ENCODE measurements at regions not wholly inside any gene's neighbourhood (a gene's known extent, or its start where the extent isn't known, plus 50 kb on each side); places are given as distances from the start of the nearest gene placed in this dataset.

GRCh38 chr18:51941999-51942398, 398.0 kb upstream of the DCC start:
- DNase-seq (ENCODE audit: low spot score): no peak

- no peak for DNase-seq (ENCODE audit: low spot score)
Observed at GRCh38 chr18:51943281-51943680, 396.7 kb upstream of the DCC start.

- DNase-seq (ENCODE audit: low spot score): no peak
Observed at GRCh38 chr18:51946946-51947345, 393.1 kb upstream of the DCC start.

GRCh38 chr18:51952844-51953243, 387.2 kb upstream of the DCC start:
- DNase-seq (ENCODE audit: low spot score): no peak

- DNase-seq (ENCODE audit: low spot score): no peak
Observed at GRCh38 chr18:51953521-51953920, 386.5 kb upstream of the DCC start.

- DNase-seq (ENCODE audit: low spot score): no peak
Observed at GRCh38 chr18:51955136-51955535, 384.9 kb upstream of the DCC start.

- DNase-seq (ENCODE audit: low spot score): no peak
Observed at GRCh38 chr18:51957001-51957400, 383.0 kb upstream of the DCC start.

GRCh38 chr18:51980101-51980500, 359.9 kb upstream of the DCC start:
- no peak for DNase-seq (ENCODE audit: low spot score)

- no peak for DNase-seq (ENCODE audit: low spot score)
Observed at GRCh38 chr18:51988277-51988676, 351.7 kb upstream of the DCC start.

GRCh38 chr18:51997129-51997528, 342.9 kb upstream of the DCC start:
- DNase-seq (ENCODE audit: low spot score): no peak

- no peak for DNase-seq (ENCODE audit: low spot score)
Observed at GRCh38 chr18:51998066-51998465, 341.9 kb upstream of the DCC start.

- DNase-seq (ENCODE audit: low spot score): no peak
Observed at GRCh38 chr18:51998711-51999110, 341.3 kb upstream of the DCC start.

- DNase-seq (ENCODE audit: low spot score): no peak
Observed at GRCh38 chr18:51999351-51999750, 340.6 kb upstream of the DCC start.

GRCh38 chr18:52000435-52000834, 339.6 kb upstream of the DCC start:
- DNase-seq (ENCODE audit: low spot score): no peak

- no peak for DNase-seq (ENCODE audit: low spot score)
Observed at GRCh38 chr18:52001106-52001505, 338.9 kb upstream of the DCC start.

GRCh38 chr18:52002600-52002999, 337.4 kb upstream of the DCC start:
- no peak for DNase-seq (ENCODE audit: low spot score)

GRCh38 chr18:52007105-52007504, 332.9 kb upstream of the DCC start:
- DNase-seq (ENCODE audit: low spot score): no peak

GRCh38 chr18:52008330-52008729, 331.7 kb upstream of the DCC start:
- DNase-seq (ENCODE audit: low spot score): no peak

GRCh38 chr18:52008736-52009135, 331.3 kb upstream of the DCC start:
- DNase-seq (ENCODE audit: low spot score): no peak

GRCh38 chr18:52009958-52010357, 330.0 kb upstream of the DCC start:
- DNase-seq (ENCODE audit: low spot score): no peak

GRCh38 chr18:52045946-52046675, 293.9 kb upstream of the DCC start:
- no peak for DNase-seq (ENCODE audit: low spot score)

GRCh38 chr18:52046842-52047241, 293.2 kb upstream of the DCC start:
- no peak for DNase-seq (ENCODE audit: low spot score)

GRCh38 chr18:52054324-52054723, 285.7 kb upstream of the DCC start:
- no peak for DNase-seq (ENCODE audit: low spot score)

GRCh38 chr18:52060607-52061304, 279.2 kb upstream of the DCC start:
- no peak for DNase-seq (ENCODE audit: low spot score)
